Pons (tissue), 1 donor: ENCODE measurements at regions not wholly inside any gene's neighbourhood (a gene's known extent, or its start where the extent isn't known, plus 50 kb on each side); places are given as distances from the start of the nearest gene placed in this dataset.
"Not testable (repeated sequence)": the region's sequence is repeated elsewhere in the genome, so short reads cannot be mapped to it uniquely, and the experiment has no call there.

Experiments
- DNase-seq: peaks from one replicate; pipeline ENCODE4 v3.0.0-alpha.2; 2016; ENCODE audit warnings: low spot score

- no peak for DNase-seq
These were observed 1084.8 kb upstream of the CITED2 start for GRCh38 chr6:140459209-140459608.

- DNase-seq = no peak
These were observed 1071.8 kb upstream of the CITED2 start for GRCh38 chr6:140446241-140446640.

GRCh38 chr6:140445474-140446004 is 1071.1 kb upstream of the CITED2 start:
- no peak for DNase-seq

- not testable (repeated sequence) for DNase-seq
These were observed 1068.7 kb upstream of the CITED2 start for GRCh38 chr6:140443112-140443511.

GRCh38 chr6:140441256-140441655 is 1066.8 kb upstream of the CITED2 start:
- peak; percentile 50 for DNase-seq

- no peak for DNase-seq
These were observed 1065.9 kb upstream of the CITED2 start for GRCh38 chr6:140440223-140440835.

- no peak for DNase-seq
These were observed 1063.9 kb upstream of the CITED2 start for GRCh38 chr6:140438346-140438735.

- no peak for DNase-seq
These were observed 1063.3 kb upstream of the CITED2 start for GRCh38 chr6:140437619-140438345.

GRCh38 chr6:140436023-140436811 is 1061.8 kb upstream of the CITED2 start:
- no peak for DNase-seq

GRCh38 chr6:140434761-140435160 is 1060.3 kb upstream of the CITED2 start:
- DNase-seq = no peak

GRCh38 chr6:140433072-140433471 is 1058.6 kb upstream of the CITED2 start:
- DNase-seq = no peak

- DNase-seq = no peak
These were observed 1053.4 kb upstream of the CITED2 start for GRCh38 chr6:140427842-140428241.

GRCh38 chr6:140414966-140415620 is 1040.6 kb upstream of the CITED2 start:
- no peak for DNase-seq

- DNase-seq = no peak
These were observed 1028.6 kb upstream of the CITED2 start for GRCh38 chr6:140403020-140403419.

GRCh38 chr6:140401761-140402160 is 1027.3 kb upstream of the CITED2 start:
- DNase-seq = no peak

GRCh38 chr6:140398076-140398475 is 1023.6 kb upstream of the CITED2 start:
- DNase-seq = no peak

GRCh38 chr6:140397106-140397505 is 1022.7 kb upstream of the CITED2 start:
- DNase-seq = no peak

GRCh38 chr6:140393665-140394540 is 1019.5 kb upstream of the CITED2 start:
- no peak for DNase-seq

GRCh38 chr6:140388815-140389214 is 1014.4 kb upstream of the CITED2 start:
- DNase-seq = no peak

- DNase-seq = no peak
These were observed 1013.8 kb upstream of the CITED2 start for GRCh38 chr6:140388192-140388802.

GRCh38 chr6:140385679-140386078 is 1011.2 kb upstream of the CITED2 start:
- no peak for DNase-seq
